ENCODE measurements at regions not wholly inside any gene's neighbourhood (a gene's known extent, or its start where the extent isn't known, plus 50 kb on each side); places are given as distances from the start of the nearest gene placed in this dataset.

DNA sequence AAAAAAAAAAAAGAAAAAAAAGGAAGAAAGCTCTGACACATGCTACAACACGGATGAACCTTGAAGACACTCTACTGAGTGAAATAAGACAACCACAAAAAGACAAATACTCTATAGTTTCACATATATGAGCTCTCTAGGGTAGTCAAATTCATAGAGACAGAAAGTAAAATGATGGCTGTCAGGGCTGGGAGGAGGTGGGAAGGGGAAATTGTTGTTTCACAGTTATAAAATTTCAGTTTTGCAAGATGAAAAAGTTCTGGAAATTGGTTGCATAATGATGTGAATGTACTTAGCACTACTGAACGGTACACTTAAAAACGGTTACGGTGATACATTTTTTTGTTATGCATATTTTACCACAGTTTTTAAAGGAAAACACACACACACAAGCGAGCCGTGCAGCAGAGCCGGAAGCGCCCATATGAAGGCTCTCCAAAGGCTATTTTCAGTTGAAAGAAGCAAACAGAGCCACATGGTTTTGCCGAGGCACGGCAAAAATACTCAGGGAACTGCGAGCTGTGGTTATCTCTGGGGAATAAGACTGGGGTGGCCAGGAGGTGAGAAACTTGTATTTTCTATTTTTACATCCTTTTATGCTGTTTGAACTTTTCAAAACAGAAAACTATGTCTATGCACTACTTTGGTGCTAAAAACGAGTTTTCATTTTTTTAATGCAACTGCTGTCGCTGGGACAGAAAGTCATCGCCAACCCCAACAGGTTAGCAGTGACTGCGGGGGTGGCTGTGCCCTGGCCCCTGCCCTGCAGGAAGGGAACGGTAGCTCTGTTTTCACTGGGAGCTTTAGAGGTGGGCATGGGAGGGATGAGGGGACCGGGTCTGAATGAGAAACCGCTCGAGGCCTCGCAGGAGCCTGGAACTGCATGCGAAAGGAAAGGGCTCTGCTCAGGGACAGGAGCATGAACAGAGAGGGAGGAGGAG, 132.9 kb downstream of the OAT start:
- DNase-seq: no peak

DNA sequence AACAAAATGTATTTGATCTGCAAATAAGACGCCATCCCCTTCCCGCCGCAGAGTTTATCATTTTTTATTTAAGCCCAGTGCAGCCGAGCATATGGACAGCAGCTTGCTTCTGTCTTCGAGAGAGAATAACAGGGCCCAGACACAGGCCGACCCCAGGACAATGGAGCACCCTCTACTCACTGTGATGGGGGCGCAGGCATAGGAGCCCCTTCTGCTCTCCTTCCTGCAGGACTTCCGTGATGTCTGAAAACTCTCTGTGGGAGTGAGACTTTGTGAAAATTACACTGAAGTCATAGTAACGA, 134.8 kb downstream of the OAT start:
- DNase-seq: no peak

DNA sequence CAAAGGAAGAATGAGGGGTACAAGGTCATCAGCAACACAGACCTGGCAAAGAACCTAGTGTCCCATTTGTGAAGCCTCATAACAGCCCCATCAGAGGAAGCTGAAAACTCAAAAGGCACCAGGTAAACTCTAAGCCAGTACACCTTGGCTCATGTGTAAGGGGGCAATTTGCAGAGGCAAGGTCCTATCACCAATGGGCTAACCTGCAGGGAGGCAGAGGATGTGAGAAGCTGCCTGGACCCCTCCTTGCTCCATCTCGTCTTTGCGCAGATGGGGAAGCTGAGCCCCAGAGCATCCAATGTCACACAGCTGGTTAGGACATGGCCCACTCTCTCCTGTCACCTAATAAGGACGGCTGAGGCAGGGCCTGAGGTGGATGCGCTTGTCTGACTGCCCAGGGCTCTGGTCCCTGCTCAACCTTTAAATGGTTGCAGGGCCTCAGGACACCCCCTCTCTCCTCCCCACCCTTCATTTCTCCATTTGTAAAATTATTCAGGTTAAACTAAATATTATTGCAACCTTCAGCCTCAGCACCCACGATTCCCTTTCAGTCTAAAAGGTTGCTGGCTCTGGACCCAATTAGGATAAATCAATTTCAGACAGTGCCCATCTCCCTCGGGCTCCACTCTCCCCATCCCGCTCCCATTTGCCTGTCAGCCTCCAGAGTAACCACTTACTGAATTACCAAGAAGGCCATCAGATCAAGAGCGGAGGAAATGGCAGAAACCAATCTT, 135.3 kb downstream of the OAT start:
- no peak for DNase-seq

DNA sequence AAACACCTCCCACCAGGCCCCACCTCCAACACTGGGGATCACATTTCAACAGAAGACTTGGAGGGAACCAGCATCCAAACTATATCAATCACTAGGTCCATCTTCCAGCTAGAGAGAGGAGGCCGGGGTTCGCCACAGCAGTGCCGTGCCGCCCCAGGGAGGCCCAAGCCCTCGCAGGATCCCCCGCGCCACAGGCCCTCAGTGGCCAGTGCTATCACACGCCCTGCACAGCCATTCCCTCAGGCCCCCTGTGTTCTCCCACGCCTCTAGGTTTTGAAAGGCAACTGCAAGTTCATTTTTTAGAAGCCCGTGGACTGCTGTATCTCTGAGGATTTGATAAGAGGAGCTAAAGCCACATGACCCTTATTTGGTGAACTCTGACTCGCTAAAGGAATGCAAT, 136.4 kb downstream of the OAT start:
- no peak for DNase-seq

DNA sequence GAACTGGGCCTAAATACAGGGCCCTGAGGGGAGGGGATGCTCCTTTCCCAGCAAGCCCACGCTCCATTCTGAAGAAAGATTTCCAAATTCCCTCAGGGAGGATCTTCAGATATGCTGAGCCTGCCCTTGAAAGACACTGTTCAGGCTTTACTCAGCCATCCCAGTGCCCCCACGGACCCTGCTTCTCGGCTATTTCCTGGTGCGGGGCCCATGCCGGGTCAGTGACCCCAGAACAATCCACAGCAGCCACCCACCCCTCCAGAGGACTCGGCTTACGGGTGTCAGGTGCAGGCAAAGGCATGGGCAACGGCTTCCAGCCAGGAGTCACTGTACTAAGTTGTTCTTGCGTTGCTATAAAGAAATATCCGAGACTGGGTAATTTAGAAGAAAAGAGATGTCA, 137.1 kb downstream of the OAT start:
- DNase-seq: no peak

DNA sequence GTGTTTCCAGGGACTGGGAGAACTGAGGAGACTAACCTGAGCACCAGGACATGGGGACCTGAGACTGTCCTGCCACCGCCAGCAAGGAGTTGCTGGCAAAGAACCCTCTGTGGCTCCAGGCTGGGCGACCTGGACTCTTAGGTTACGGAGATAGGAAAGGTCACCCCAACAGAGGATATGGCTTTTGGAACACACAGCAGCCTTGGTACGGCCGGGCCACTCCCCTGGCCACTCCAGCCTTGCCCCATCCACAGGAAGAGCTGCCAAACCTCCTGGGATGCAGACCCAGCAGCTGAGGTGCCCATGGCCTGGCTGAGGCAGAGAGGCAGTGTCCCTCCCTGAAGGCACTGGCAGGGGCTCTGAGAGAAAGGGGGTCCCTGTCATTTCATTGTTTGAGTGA, 137.8 kb downstream of the OAT start:
- DNase-seq: no peak

DNA sequence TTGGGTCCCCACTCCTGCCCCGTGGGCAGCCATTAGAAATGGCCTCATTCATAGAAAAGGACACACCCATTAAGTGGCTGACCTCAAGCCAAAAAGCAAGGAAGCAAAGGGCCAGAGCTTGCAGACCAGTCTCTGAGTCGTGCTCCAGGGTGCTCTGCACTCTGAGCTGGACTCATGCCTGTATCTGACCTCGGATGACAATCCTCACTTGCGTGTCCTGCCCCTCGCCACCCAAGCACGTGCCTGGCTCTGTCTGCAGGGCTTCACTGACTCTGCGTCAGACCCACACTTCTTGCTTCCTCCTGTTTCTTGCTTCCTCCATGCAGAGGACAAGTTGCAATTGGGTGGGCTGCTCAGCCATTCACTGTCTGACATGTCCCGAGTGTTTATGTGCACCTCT, 138.8 kb downstream of the OAT start:
- no peak for DNase-seq

DNA sequence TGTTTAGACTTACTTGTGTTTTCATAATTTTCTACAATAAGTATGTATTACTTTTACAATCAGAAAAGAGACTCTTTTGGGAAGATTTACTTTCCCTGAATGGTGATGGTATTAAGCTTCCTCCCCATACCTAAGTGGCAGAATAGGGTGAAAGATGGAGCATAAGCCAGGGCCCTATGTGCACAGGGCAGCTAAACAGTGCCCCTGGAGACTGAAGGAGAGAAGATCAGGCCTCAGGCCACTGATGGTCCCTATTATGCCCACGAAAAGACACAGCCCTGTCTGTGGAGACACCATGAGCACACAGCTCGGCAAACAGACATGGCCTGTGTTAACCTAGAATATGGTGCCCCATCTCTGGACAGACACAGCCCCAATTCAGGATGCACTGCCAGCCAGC, 139.4 kb downstream of the OAT start:
- no peak for DNase-seq

DNA sequence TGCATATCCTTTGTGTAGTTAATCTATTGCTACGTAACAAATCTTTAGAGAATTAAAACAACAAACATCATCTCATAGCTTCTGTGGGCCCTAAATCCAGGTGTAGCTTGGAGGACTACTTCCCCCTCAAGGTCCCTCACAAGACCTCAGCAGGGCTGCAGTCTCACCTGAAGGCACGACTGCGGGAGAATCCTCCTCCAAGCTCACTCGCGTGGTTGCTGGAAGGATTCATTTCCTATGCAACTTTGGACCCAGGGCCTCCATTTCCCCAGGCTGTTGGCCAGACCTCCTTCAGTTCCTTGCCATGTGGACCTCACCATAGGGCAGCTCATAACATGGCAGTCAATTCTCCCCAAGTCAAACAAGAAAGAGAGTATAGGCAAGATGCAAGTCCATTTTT, 140.4 kb downstream of the OAT start:
- DNase-seq: no peak

DNA sequence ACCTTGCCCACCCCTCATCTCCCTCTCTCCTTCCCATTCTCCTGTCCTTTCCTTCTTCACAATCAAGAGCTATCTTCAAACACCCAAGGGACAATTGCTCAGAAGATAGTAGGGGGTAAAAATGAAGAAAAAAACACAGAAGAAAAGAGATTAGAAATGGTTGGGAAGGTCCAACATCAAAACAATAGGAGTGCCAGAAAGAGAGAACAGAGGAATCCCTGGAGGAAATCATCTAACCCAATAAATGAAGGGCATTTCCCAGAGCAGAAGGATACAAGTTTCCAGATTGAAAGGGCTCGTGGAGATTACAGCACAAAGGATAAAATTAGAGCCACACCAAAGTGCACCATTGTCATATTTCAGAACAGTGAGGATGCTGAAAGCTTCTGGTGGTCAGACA, 145.6 kb downstream of the OAT start:
- no peak for DNase-seq

DNA sequence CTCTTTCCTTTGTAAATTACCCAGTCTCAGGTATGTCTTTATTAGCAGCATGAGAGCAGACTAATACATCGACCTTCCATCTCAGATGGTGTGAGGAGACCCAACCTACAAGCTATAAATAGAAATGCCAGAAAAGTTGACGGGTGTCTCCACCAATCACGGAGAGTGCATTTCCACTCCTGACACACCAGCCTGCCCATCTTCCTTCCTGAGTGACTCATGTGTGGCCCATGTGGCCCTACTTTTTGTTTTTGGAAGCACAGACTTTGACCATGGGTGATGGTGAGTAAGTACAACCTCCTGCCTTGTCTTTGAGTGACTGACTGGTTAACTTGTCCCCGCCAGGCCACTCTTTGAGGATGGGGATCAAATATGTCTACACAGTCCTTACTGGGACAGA, 147.0 kb downstream of the OAT start:
- DNase-seq: no peak

DNA sequence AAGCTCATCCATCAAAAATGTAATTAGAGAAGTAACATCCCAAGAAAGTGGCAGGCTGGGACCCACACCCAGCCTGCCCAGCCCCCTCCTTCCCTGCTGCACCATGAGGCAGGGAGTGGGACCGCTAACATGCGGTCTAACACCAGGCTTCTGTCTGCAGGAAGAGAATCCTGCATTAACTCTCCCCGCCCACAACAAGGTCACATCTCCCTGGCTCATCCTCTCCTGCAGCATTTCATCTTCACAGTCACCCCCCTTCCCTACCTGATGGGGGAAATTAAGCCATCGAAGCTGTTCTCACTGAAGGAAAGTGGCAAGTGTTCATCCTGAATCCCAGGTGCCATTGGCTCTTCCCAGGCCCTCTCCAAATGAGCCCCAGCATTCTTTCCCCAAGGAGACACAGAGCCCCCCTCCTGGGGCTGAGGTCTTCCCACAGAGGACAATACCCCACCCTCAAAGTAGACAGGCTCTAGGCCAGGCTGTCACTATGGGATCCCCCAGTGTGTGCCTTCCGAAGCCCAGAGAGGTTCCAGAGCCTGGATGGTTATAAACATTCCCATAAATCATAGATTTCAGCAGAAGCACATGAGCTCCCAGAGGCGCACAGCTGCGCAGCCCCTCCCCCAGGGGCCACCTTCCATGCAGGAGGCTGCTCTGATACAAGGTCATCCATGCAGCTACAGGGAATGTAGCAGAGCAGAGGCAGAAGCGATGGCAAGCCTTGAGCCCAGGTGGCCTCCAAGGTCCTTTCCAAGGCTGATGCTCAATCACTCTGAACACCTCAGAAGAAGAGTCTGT, 148.0 kb downstream of the OAT start:
- DNase-seq: no peak

DNA sequence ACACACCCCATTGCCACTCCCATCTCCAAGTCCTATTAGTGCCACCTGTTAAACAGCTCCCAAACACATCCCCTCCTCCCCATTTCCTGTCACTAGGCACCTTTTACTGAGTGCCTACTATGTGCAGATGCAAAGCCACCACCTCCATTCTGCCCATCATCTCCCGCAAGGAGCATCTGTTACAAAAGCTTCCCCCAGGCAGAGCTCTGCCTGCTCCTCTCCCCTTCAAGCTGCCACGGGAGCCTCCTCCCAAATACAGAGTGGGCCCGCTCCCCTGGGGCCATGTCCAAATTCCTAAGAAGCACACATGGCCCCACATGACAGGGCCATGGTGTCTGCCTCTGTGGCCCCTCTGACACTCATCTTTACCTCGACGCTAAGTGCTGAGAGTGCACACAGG, 149.7 kb downstream of the OAT start:
- no peak for DNase-seq

DNA sequence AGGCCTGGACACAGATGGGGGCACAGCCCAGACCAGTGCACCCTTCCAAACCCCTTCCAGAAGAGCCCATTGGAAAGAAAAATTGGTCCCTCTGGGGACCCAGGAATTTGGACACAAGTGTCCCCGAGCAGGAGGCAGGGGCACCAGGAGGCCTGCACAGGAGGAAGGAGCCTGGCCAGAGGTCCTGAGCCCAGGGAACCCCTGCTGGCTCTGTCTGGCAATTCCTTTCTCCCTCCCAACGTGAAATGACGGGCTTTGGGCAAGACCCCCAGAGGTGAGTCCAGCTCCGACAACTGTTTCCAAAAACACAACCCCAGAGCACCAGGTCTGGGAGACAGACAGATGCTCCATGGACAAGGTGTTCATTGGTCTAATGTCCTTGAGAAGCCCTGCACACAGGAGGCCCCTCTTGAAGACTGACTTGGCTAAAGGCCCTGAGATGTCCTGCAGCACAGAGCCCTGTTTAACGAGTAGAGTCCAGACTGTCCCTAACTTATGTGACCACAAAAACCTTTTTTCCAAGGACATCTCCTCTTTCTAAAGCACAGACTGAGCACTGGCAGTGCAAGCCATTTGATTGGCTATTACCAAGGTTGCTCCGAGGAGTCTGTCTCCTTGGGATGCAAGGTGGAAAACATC, 150.7 kb downstream of the OAT start:
- DNase-seq: no peak

DNA sequence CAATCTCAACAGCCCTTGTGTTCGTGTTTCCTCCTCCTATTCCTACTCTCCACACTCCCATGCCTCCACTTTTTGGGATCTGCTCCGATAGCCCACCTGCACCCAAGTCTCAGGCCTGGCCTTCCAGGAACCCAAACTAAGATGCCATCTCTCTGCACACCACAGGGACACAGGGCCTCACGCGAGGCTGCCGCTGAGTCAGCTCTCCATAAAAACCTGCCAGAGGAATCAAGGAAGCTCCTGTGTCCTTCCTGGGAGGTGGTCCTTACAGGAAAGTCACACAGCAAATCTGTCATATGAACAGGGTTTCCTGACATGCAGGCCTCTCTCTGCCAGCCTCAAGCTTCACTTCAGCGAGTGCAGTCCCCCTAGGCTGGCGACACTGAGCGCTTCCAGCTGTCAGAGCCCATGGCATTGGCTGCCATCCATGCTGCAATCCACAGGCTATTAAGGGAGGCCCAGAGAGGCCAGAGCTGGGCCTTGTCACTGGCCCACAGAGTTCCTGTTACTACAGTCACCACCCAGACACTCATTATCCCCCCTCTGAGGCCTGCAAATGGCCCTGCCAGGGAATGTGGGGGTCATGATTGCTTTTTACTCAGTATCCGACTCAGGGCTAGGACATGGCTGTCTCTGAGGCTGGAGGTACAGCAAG, 151.4 kb downstream of the OAT start:
- no peak for DNase-seq

DNA sequence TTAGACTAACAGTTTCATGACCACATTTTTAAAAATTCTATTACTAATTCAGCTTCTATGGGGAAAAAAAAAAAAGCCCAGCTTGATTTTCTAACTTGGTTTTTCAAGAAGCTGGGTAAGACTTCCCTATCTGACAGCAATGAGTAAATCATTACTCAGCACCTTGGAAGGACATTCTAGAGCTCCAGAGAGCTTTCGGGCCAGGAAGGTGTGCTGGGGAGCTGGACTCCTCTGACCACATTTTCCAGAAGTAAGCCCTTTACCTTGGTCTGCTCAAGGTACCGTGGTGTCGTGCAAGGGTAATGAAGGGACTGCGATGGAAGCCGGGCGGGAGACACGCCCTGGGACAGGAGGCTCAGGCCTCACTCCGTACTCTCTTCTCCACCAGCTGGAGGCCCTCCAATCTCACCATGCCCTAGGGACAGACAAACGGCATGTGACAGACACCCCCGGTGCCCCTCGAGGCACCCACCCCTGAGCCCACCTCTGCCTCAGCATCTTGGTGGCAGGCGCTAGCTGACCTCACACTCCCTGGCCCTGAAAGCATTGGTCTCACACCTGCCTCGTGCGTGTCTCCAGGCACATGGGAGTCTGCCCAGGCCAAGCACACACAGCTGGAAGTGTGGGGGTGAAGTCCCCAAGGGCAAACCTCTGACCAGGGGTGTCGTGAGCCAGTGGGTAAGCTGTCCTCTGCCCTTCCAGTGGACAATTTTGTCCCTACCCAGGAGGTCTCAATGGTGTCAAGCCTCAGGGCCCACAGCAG, 152.1 kb downstream of the OAT start:
- no peak for DNase-seq

DNA sequence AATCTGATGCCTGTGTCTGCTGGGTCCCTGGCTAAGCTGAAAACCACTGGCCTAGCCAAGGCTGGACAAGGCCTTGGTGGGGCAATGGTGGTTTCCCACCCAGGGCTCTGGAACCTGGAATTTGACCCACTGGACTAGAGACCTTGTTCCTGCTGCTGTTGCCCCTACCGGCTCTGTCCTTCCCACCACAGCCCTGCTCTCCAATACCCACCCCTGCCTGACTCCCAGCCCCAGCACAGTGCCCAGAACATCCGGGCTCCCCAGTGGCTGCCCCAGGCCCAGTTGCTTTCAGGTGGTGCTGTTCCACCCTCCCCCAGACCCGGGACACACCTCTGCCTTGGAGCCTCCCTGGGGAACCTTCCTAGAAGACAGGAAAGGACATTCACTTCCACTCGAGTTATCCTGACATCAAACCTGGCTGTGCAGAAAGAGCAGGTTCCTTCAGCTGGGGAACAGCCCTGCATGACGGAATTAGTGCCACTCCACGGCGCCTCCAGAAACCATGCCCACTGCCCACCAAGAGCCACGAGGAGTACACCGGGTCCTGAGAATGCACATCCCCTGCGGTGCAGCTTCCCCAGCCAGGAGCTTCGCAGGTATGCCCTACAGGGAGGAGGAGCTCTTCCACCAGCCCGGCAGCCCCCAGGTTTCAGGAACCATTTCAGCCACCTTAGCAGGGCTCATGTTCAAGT, 152.8 kb downstream of the OAT start:
- DNase-seq: no peak

DNA sequence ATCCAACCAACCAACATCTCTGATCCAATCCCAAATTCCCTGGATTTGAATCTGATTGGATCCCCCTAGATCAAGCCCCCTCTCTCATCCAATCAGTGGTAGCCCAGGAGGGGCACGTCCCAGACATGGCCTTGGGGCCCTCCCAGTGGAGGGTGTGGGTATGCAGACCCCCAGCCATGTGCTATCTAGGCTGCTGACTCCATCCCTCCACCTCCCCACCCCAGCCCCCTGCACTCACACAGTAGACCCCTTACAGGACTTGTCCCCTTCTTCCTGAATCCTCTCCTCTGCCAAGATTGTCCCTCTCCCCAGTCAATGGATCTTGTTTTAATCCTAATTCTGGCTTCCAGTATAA, 153.4 kb downstream of the OAT start:
- no peak for DNase-seq

DNA sequence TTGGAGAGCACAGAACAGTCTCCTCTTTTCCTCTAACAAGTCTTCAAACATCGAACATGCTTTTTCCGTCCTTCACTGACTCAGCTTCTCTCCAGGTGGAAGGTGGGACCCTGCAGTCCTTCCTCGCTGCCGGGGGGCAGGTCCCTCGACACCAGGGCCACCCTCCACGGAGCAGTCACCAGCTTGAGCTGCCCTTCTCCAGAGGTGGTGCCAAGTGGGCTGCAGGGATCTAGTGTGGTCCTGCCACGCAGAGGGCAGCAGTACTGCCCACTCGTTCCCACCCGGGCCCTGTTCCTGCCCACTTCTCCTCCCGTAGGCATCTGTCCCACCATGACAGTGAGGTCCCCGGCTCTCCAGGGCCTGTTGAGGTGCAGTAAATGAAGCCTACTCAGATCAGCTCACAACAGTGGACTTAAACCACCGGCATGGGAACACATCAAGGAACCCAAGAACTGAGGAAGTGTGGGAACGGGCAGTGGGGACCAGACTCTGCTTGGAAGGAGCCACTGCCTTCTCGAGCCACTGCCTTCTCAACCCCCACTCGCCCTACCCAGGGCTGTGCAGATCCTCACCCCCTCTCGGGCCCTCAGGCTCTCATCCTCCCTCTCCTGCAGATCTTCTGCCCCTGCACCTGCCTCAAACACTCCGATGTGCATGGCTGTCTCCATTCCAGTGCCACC, 153.9 kb downstream of the OAT start:
- no peak for DNase-seq

DNA sequence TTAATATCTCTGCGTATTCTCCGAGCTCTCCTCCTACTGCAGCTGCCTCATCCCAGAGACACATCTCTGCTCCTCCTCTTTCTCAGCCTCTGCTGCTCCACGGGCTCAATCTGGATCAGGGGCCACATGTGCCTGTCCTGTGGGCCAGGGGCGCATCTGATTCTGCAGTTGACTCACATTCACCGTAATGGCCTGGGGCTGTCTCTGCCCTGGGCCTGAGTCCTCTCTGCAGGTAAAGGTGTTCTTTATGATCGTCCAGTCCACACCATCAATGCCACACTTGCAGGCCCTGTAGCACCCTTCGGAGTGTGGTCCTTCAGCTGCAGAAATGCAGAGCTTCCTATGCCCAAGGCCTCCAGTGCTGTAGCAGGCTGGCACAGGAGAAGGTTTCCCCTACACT, 154.5 kb downstream of the OAT start:
- no peak for DNase-seq

DNA sequence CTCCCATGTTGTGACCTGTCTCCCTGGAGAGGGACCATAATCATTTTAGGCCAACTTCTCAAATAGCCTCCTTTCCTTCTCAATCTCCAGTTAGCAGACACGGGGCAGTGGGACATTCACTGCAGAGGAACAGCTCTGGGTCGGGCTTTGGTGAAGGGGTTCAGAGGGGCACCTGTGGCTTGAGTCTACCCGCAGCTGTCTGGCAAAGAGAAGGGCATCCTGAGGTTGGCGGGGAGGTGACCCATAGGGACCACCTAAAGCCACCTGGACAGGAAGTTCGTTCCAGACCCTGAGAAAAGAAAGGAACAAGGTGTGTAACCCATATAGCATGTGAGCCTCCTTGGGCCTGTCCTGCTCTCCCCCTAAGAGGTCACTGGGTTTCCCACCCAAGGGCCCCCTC, 155.0 kb downstream of the OAT start:
- no peak for DNase-seq
